ENCODE measurements at regions not wholly inside any gene's neighbourhood (a gene's known extent, or its start where the extent isn't known, plus 50 kb on each side); places are given as distances from the start of the nearest gene placed in this dataset.

- ChIA-PET CTCF (interaction anchor here (1.4 to 1.8 kb wide), 2 partner anchors 10 kb away, joined by 4 to 5 read pairs; no protein-coding TSS in a partner anchor), POLR2A (no interaction called here)
- no TSS peak for BruUV-seq (replicated peaks)
- dilution Hi-C loops (cut with MboI; ENCODE audit: extremely low pct_ligation_motif_present, low sequenced_read_pairs) = no loop called here
- Histone ChIP-seq H3K36me3 (ENCODE audit: control insufficient read depth in 2 of 2, extremely low read depth in 1 of 2, insufficient read depth in 2 of 2, low read length in 2 of 2) (no peaks in the 10 kb centered on the region), H3K9me1 (replicated peaks; ENCODE audit: control insufficient read depth, extremely low read depth, insufficient read depth, low read length) (no peaks in the 10 kb centered on the region), H3K4me2 (ENCODE audit: insufficient read depth, low read length) (no peak overlapping the region), H3K4me3 (replicated peaks in 1 of 3; ENCODE audit: insufficient read depth in 1 of 3, low read depth in 1 of 3, low read length in 3 of 3) (no peak overlapping the region), H3K79me2 (ENCODE audit: control insufficient read depth, insufficient read depth, low read length) (no peaks in the 10 kb centered on the region), H3K9me3 (replicated peaks; ENCODE audit: control insufficient read depth, insufficient read depth, low read length) (no peaks in the 10 kb centered on the region), H2AFZ (ENCODE audit: low read depth, low read length) (no peak overlapping the region), H3K27me3 (ENCODE audit: control insufficient read depth in 2 of 2, insufficient read depth in 2 of 2, low read length in 2 of 2) (peaks cover 0 to 3% of the 10 kb centered on the region in 2 experiments), H4K20me1 (replicated peaks; ENCODE audit: control insufficient read depth, extremely low read depth, insufficient read depth, low read length) (no peaks in the 10 kb centered on the region), H3K27ac (ENCODE audit: insufficient read depth, low read depth, low read length) (no peak overlapping the region), H3K4me1 (ENCODE audit: control insufficient read depth, extremely low read depth, insufficient read depth, low read length) (no peaks in the 10 kb centered on the region), H3K9ac (replicated peaks; ENCODE audit: extremely low read depth, insufficient read depth, low read length) (no peak overlapping the region)
- FAIRE-seq (no peak), DNase-seq (ENCODE audit: low read depth, low spot score) (no peak)
- no peak for TF ChIP-seq CTCF (IDR thresholded peaks at IDR 0.05; ENCODE audit: extremely low read depth in 1 of 2, insufficient read depth in 1 of 2, low read depth in 1 of 2, low read length in 2 of 2)
- intact Hi-C loops (cut with micrococcal nuclease) = no loop called here
These were observed 507.5 kb downstream of the SHQ1 start for GRCh38 chr3:72340476-72341379.

- Histone ChIP-seq H3K36me3 (ENCODE audit: control insufficient read depth in 2 of 2, extremely low read depth in 1 of 2, insufficient read depth in 2 of 2, low read length in 2 of 2) (no peaks in the 10 kb centered on the region), H3K4me2 (ENCODE audit: insufficient read depth, low read length) (no peak overlapping the region), H3K4me1 (ENCODE audit: control insufficient read depth, extremely low read depth, insufficient read depth, low read length) (no peaks in the 10 kb centered on the region), H3K27ac (ENCODE audit: insufficient read depth, low read depth, low read length) (no peak overlapping the region), H3K4me3 (replicated peaks in 1 of 3; ENCODE audit: insufficient read depth in 1 of 3, low read depth in 1 of 3, low read length in 3 of 3) (no peak overlapping the region), H3K9me1 (replicated peaks; ENCODE audit: control insufficient read depth, extremely low read depth, insufficient read depth, low read length) (no peaks in the 10 kb centered on the region), H3K79me2 (ENCODE audit: control insufficient read depth, insufficient read depth, low read length) (no peaks in the 10 kb centered on the region), H4K20me1 (replicated peaks; ENCODE audit: control insufficient read depth, extremely low read depth, insufficient read depth, low read length) (no peaks in the 10 kb centered on the region), H3K27me3 (ENCODE audit: control insufficient read depth in 2 of 2, insufficient read depth in 2 of 2, low read length in 2 of 2) (peaks cover 0 to 4% of the 10 kb centered on the region in 2 experiments), H3K9ac (replicated peaks; ENCODE audit: extremely low read depth, insufficient read depth, low read length) (no peak overlapping the region), H3K9me3 (replicated peaks; ENCODE audit: control insufficient read depth, insufficient read depth, low read length) (no peaks in the 10 kb centered on the region), H2AFZ (ENCODE audit: low read depth, low read length) (no peak overlapping the region)
- dilution Hi-C loops (cut with MboI; ENCODE audit: extremely low pct_ligation_motif_present, low sequenced_read_pairs) = no loop called here
- no peak for FAIRE-seq
- TF ChIP-seq MAX (IDR thresholded peaks at IDR 0.05; ENCODE audit: insufficient read depth, insufficient read length) (no peak), FOS (IDR thresholded peaks at IDR 0.05; ENCODE audit: borderline replicate concordance, insufficient read depth, low read length) (no peak), POLR2AphosphoS5 (IDR thresholded peaks at IDR 0.05; ENCODE audit: insufficient read depth, low read depth, low read length) (no peak), JUN (IDR thresholded peaks at IDR 0.05; ENCODE audit: borderline replicate concordance, insufficient read depth, insufficient read length, low read depth) (no peak), GATA2 (IDR thresholded peaks at IDR 0.05; ENCODE audit: insufficient read depth, insufficient read length, low read depth, low read length) (no peak), POLR2A (IDR thresholded peaks at IDR 0.05; ENCODE audit: low read depth, low read length) (no peak), EZH2 (IDR thresholded peaks at IDR 0.05; ENCODE audit: borderline replicate concordance, low read depth, low read length, severe bottlenecking) (no peak), MYC (IDR thresholded peaks at IDR 0.05; ENCODE audit: low read depth, low read length) (no peak), CTCF (IDR thresholded peaks at IDR 0.05; ENCODE audit: extremely low read depth in 1 of 2, insufficient read depth in 1 of 2, low read depth in 1 of 2, low read length in 2 of 2) (no peak)
- no peak for DNase-seq (ENCODE audit: low read depth, low spot score)
- intact Hi-C loops (cut with micrococcal nuclease) = no loop called here
- no TSS peak for BruUV-seq (replicated peaks)
- POLR2A ChIA-PET = no interaction called here
- CTCF ChIA-PET = interaction anchor here (0.6 to 1.4 kb wide), 2 partner anchors 9 to 45 kb away, joined by 4 read pairs; no protein-coding TSS in a partner anchor
These were observed 508.2 kb downstream of the SHQ1 start for GRCh38 chr3:72340056-72340455.

Data from endothelial cell of umbilical vein (primary cell).